Liver (tissue), 3 donors: ENCODE measurements at regions not wholly inside any gene's neighbourhood (a gene's known extent, or its start where the extent isn't known, plus 50 kb on each side); places are given as distances from the start of the nearest gene placed in this dataset.

Experiments
- ATF3 ChIP-seq: IDR thresholded peaks from 2 replicates; pipeline ENCODE4 v1.6.1; 2016; ENCODE audit warnings: antibody characterized with exemption
- CTCF ChIP-seq: fragments of 150-350 bp; IDR thresholded peaks from 2 replicates; pipeline ENCODE4 v1.5.1; 2017; ENCODE audit warnings: improper control_type of control experiment, low read depth, low read length; ENCODE audit not compliant: missing input control
- RAD21 ChIP-seq, 2 donors: IDR thresholded peaks; 2 replicates each; pipeline ENCODE4 v1.6.1; 2016; ENCODE audit warnings: antibody characterized with exemption in 2 of 2, mild to moderate bottlenecking in 2 of 2
- donor health status: healthy.
- donor health status: healthy.

DNA sequence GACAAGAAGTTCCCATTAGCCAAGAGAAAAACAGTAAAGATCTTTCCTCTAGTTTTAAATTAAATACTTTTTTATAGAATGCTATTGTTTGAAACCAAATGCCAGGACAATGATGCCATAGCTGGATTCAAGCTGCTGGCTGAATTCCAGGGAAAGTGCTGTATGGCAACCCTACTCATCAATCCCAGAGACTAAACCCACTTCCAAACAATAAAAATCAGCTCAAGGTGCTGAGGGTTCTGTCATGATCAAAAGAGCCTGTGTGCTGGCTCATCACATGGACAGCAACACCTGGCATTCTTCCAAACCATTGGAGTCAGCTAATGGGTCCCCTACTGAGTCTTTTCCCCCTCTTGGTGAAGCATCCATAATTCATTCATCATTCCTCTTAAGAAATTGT lies 53.7 kb upstream of the PARD3B start:
- no peak for TF ChIP-seq CTCF
- no peak for TF ChIP-seq ATF3
- TF ChIP-seq RAD21 (IDR thresholded peaks at IDR 0.05) = no peak
